ENCODE measurements at regions not wholly inside any gene's neighbourhood (a gene's known extent, or its start where the extent isn't known, plus 50 kb on each side); places are given as distances from the start of the nearest gene placed in this dataset.
A peak's percentile ranks its signal among the peaks of the same experiment; 100 is the strongest.

DNA sequence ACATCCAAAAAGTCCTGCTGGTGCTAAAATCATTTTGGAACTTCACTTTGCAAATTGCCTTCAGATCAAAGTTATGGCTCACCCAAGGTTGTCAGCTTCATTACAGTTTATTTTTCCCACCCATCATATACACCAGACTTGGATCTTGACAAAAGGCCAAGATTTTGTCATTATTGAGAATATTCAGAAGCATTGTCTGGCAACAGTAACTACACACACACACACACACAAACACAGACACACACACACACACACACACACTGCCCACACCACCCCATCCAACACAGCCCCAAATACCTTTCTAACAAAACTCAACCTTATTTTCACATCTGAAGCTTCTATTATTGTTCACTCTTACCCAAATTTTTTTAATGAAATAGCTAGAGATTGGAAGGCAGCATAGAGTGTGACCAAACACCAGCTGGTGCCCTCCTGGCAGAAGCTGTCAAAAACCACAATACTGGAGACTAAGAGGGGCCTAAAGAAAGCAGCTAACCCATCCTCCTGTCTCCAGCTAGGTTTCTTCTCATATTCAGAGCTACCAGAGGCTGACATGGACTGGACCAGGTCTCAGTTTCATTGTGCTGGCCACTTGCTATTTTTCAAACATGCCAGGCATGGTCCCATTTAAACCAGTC is 139.1 kb upstream of the ZC3H11B start:
- TF ChIP-seq JUND (IDR thresholded peaks at IDR 0.05) (no peak), EZH2phosphoT487 (IDR thresholded peaks at IDR 0.05; ENCODE audit: borderline replicate concordance, low read depth) (no peak), EP300 (IDR thresholded peaks at IDR 0.05; ENCODE audit: borderline replicate concordance in 1 of 2, low read depth in 1 of 2, low read length in 1 of 2) (peak; percentile 23 to 82; a peak in 3 of 4 replicates), FOSL2 (IDR thresholded peaks at IDR 0.05; ENCODE audit: borderline replicate concordance, low read depth) (no peak), SIN3A (IDR thresholded peaks at IDR 0.05; ENCODE audit: borderline replicate concordance, low read depth, low read length) (no peak), RXRA (IDR thresholded peaks at IDR 0.05; ENCODE audit: borderline replicate concordance, low read depth) (no peak), POLR2AphosphoS5 (IDR thresholded peaks at IDR 0.05; ENCODE audit: low read depth, low read length) (peak; percentile 37; the same call in 1 of the 2 replicates), YY1 (IDR thresholded peaks at IDR 0.05; ENCODE audit: low read depth) (no peak)
- TF ChIP-seq, protein P1, sequence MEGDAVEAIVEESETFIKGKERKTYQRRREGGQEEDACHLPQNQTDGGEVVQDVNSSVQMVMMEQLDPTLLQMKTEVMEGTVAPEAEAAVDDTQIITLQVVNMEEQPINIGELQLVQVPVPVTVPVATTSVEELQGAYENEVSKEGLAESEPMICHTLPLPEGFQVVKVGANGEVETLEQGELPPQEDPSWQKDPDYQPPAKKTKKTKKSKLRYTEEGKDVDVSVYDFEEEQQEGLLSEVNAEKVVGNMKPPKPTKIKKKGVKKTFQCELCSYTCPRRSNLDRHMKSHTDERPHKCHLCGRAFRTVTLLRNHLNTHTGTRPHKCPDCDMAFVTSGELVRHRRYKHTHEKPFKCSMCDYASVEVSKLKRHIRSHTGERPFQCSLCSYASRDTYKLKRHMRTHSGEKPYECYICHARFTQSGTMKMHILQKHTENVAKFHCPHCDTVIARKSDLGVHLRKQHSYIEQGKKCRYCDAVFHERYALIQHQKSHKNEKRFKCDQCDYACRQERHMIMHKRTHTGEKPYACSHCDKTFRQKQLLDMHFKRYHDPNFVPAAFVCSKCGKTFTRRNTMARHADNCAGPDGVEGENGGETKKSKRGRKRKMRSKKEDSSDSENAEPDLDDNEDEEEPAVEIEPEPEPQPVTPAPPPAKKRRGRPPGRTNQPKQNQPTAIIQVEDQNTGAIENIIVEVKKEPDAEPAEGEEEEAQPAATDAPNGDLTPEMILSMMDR (IDR thresholded peaks at IDR 0.05) = no peak
- TF ChIP-seq, protein P2, sequence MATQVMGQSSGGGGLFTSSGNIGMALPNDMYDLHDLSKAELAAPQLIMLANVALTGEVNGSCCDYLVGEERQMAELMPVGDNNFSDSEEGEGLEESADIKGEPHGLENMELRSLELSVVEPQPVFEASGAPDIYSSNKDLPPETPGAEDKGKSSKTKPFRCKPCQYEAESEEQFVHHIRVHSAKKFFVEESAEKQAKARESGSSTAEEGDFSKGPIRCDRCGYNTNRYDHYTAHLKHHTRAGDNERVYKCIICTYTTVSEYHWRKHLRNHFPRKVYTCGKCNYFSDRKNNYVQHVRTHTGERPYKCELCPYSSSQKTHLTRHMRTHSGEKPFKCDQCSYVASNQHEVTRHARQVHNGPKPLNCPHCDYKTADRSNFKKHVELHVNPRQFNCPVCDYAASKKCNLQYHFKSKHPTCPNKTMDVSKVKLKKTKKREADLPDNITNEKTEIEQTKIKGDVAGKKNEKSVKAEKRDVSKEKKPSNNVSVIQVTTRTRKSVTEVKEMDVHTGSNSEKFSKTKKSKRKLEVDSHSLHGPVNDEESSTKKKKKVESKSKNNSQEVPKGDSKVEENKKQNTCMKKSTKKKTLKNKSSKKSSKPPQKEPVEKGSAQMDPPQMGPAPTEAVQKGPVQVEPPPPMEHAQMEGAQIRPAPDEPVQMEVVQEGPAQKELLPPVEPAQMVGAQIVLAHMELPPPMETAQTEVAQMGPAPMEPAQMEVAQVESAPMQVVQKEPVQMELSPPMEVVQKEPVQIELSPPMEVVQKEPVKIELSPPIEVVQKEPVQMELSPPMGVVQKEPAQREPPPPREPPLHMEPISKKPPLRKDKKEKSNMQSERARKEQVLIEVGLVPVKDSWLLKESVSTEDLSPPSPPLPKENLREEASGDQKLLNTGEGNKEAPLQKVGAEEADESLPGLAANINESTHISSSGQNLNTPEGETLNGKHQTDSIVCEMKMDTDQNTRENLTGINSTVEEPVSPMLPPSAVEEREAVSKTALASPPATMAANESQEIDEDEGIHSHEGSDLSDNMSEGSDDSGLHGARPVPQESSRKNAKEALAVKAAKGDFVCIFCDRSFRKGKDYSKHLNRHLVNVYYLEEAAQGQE (IDR thresholded peaks at IDR 0.05; ENCODE audit: low read depth, low read length) = no peak
- TF ChIP-seq, protein P3, sequence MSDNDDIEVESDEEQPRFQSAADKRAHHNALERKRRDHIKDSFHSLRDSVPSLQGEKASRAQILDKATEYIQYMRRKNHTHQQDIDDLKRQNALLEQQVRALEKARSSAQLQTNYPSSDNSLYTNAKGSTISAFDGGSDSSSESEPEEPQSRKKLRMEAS (IDR thresholded peaks at IDR 0.05; ENCODE audit: low read depth) = no peak

Measured in SK-N-SH (cell line).